ENCODE measurements at regions not wholly inside any gene's neighbourhood (a gene's known extent, or its start where the extent isn't known, plus 50 kb on each side); places are given as distances from the start of the nearest gene placed in this dataset.

DNA sequence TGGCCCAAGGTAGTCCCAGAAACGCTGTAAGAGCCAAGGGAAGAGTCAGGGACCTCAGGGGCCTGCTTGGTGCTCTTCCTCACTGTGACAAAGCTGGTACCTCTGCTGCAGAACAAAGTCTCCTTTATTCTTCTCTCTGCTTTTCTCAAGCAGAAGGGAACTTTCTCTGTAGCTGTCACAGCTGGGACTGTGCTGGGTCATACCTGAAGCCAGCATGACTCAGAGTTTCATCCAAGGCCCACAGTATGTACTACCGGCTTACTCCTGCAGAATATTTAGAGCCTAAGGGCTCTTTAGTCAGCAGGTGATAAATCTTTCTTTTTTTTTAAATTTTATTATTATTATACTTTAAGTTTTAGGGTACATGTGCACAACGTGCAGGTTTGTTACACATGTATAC is 183.2 kb downstream of the TINAG start (continued):
- TF ChIP-seq, protein P1, sequence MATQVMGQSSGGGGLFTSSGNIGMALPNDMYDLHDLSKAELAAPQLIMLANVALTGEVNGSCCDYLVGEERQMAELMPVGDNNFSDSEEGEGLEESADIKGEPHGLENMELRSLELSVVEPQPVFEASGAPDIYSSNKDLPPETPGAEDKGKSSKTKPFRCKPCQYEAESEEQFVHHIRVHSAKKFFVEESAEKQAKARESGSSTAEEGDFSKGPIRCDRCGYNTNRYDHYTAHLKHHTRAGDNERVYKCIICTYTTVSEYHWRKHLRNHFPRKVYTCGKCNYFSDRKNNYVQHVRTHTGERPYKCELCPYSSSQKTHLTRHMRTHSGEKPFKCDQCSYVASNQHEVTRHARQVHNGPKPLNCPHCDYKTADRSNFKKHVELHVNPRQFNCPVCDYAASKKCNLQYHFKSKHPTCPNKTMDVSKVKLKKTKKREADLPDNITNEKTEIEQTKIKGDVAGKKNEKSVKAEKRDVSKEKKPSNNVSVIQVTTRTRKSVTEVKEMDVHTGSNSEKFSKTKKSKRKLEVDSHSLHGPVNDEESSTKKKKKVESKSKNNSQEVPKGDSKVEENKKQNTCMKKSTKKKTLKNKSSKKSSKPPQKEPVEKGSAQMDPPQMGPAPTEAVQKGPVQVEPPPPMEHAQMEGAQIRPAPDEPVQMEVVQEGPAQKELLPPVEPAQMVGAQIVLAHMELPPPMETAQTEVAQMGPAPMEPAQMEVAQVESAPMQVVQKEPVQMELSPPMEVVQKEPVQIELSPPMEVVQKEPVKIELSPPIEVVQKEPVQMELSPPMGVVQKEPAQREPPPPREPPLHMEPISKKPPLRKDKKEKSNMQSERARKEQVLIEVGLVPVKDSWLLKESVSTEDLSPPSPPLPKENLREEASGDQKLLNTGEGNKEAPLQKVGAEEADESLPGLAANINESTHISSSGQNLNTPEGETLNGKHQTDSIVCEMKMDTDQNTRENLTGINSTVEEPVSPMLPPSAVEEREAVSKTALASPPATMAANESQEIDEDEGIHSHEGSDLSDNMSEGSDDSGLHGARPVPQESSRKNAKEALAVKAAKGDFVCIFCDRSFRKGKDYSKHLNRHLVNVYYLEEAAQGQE (IDR thresholded peaks at IDR 0.05; ENCODE audit: borderline replicate concordance): no peak
- TF ChIP-seq, protein P1 (CRISPR knock-in tag; IDR thresholded peaks at IDR 0.05; ENCODE audit: low read depth): no peak

GRCh38 chr6:54493138-54493537 is 184.9 kb downstream of the TINAG start:
- H3K9me1 ChIP-seq (ENCODE audit: control insufficient read depth, insufficient read depth, low read length): no peaks in the 10 kb centered on the region
- DNase-seq (ENCODE audit: extremely low read depth in 1 of 4, low spot score in 3 of 4): no peak
- H3K36me3 ChIP-seq (ENCODE audit: control insufficient read depth, insufficient read depth, low read length): no peaks in the 10 kb centered on the region
- H3K9ac ChIP-seq (ENCODE audit: insufficient read depth in 1 of 2, low read depth in 2 of 2, low read length in 2 of 2): no peak overlapping the region
- no peaks in the 10 kb centered on the region for H3K4me1 ChIP-seq (replicated peaks in 1 of 2; ENCODE audit: control insufficient read depth in 2 of 2, insufficient read depth in 2 of 2, low read length in 2 of 2)
- no TSS peak for BruUV-seq (replicated peaks)
- in situ Hi-C loops (cut with MboI): no loop called here
- intact Hi-C loops (cut with micrococcal nuclease): no loop called here
- POLR2A ChIA-PET: no interaction called here
- ATAC-seq: no peak
- no peaks in the 10 kb centered on the region for H3K9me3 ChIP-seq (replicated peaks; ENCODE audit: control insufficient read depth, insufficient read depth, low read depth, low read length)
- H3K4me2 ChIP-seq (ENCODE audit: insufficient read depth, low read length): no peak overlapping the region
- H3K4me3 ChIP-seq: no peak overlapping the region
- H3K79me2 ChIP-seq (ENCODE audit: control insufficient read depth, insufficient read depth, low read length): no peaks in the 10 kb centered on the region
- H3K27me3 ChIP-seq (ENCODE audit: control insufficient read depth in 2 of 2, insufficient read depth in 2 of 2, low read length in 2 of 2): no peaks in the 10 kb centered on the region
- H4K20me1 ChIP-seq (replicated peaks; ENCODE audit: control insufficient read depth, insufficient read depth, low read length): no peaks in the 10 kb centered on the region
- no peak for FAIRE-seq
- no peak overlapping the region for H2AFZ ChIP-seq (ENCODE audit: low read depth, low read length)
- CTCF ChIA-PET (ENCODE audit: low intra/inter-chr PET ratio): no interaction called here
- H3K27ac ChIP-seq (ENCODE audit: extremely low read depth, low read depth, low read length): no peak overlapping the region
- TF ChIP-seq CBFA2T2 (conservative IDR thresholded peaks at IDR 0.05) (no peak), HDAC2 (IDR thresholded peaks at IDR 0.05) (no peak), CXXC5 (CRISPR knock-in tag; IDR thresholded peaks at IDR 0.05) (no peak), ZNF584 (CRISPR knock-in tag; IDR thresholded peaks at IDR 0.05; ENCODE audit: low read depth) (no peak), ATF6 (CRISPR knock-in tag; IDR thresholded peaks at IDR 0.05) (no peak), ZHX1 (conservative IDR thresholded peaks at IDR 0.05; ENCODE audit: low read length) (no peak), RBM17 (IDR thresholded peaks at IDR 0.05; ENCODE audit: borderline replicate concordance, low read depth, low read length) (no peak), ZNF12 (CRISPR knock-in tag; IDR thresholded peaks at IDR 0.05) (no peak)
